Right renal pelvis (tissue), 4 donors: ENCODE measurements at regions not wholly inside any gene's neighbourhood (a gene's known extent, or its start where the extent isn't known, plus 50 kb on each side); places are given as distances from the start of the nearest gene placed in this dataset.

Source experiments
- DNase-seq, 4 donors: peaks; one replicate each; pipeline ENCODE4 v3.0.0-alpha.2; 2013; ENCODE audit warnings: low read depth in 4 of 4, low spot score in 3 of 4, missing footprints in 1 of 4

DNA sequence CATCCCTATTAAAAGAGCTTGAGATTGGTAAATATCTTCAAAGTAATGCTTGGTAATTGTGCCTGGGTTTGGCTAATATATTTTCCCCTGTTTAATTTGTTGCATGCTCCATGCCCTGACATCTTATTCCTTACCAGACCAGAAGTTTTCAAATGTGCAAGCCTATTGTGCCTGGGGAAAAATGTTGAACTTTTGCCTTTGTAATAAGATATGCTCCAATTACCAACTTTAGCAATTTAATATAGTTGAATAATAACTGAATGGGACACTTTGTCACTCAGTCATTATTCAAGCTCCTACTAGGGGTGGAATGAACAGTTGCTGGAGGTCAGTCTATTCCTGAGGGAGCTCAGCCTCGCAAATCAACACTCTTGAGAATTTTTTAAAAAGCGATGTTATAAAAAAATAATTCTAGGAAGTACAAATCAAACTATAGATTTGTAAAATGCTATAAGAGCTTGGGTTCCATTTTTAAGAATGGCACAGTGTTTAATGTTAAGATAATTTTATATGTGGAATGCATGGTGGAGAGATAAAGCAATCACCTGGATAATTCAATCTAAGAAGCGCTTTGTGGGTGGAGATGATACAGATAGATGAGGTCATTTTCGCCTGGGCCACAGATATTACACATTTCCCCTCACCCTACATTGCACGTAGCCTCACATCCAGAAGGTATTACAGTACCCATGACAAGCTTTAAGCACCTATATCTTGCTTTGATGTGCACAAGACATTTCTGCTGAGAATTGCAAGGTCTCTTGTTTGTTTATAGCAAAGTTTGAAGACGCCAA is 231.8 kb downstream of the PIK3R1 start:
- no peak for DNase-seq

DNA sequence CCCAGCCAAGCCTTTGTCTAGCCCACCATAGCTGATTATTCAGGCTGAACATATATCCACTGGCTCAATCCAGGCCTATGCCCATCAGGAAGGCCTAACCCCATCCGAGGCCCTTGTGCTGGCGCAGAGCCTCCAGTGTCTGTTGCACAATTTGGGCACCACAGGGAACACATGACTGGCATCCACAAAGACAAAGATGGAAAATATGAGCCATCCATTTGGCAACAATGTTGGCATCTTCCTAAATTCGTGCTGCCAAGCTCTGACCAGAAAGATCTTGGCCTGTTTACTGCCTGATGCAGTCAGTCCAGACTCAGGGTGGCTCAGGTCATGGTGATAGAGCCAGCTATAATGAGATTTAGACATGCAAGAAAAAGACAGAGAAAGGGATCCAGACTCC is 233.8 kb downstream of the PIK3R1 start:
- no peak for DNase-seq

DNA sequence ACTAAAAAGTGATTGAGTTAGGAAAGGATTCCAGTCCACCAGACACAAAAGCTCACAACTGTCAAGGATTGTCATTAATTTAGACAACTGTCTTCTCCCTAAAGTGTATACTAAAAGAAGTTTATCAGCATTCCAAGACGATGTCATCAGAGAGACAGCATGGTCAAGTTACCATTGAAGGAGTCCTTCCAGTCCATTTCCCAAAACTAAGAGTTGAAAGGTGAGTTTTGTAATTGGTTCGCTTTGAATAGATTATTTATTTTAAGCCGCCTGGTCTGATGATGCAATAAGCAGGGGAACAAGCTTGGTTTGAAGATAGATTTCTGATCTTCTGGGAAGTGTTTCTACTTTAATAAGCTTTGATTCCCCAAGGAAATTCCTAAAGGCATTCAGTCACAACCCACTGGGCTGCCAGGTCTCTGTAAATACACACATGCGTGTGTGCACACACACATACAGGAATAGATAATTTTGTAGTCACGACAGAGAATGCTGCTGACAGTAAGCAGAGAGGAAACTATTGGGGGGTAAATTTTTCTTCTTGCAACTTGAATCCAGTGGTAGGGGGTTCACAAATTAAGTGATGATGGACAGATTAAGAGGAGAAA is 234.8 kb downstream of the PIK3R1 start:
- no peak for DNase-seq

DNA sequence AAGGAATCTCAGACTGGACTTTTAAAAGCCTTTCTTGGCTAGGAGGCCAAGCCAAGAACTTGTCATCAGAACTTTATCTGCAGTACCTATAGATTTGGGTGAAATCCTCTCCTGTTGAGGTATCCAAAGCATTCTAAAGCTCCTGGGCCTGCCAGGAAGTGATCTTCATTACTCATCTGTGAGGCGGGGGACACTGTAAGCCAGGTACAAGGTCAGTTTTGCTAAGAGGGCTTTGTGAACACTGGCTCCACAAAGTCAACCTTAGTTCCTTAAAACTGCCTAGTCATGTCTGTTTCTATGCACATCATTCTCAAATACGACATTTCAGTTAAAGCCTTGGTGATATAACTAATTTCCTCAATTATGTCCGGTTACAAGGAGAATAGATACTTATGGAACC is 236.7 kb downstream of the PIK3R1 start:
- DNase-seq: no peak

DNA sequence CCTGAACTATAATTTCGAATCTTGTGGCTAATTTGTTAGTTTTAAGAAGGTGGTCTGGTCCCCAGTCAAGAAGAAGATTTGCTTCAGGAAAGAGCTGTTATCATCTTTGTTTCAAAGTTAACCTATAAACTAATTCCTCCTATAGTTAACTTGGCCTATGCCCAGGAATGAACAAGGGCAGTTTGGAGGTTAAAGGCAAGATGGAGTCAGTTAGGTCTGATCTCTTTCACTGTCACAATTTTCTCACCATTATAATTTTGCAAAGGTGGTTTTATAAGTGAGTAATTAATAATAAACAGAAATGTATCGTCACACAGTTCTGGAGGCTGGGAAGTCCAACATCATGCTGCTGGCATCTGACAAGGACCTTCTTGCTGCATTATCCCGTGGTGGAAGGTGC is 238.6 kb downstream of the PIK3R1 start:
- no peak for DNase-seq

DNA sequence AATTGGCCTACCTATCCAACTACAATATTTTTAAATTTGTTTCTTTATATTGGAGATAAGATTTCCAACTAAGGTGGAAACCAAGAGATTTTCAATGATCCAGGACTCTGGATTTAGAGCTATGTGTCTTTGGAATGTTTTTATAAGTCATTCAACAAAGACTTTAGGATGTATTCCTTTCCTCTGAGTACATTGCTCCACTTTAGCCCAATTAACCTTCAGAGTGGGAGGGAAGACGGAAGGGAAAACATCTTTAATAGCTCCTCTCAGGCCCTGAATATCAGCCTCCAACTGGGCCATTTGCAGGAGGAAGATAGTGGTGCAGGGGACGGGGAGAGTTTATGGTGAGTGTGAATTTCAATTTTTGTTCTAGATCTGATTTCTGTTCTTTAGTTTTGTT is 239.2 kb downstream of the PIK3R1 start:
- no peak for DNase-seq

DNA sequence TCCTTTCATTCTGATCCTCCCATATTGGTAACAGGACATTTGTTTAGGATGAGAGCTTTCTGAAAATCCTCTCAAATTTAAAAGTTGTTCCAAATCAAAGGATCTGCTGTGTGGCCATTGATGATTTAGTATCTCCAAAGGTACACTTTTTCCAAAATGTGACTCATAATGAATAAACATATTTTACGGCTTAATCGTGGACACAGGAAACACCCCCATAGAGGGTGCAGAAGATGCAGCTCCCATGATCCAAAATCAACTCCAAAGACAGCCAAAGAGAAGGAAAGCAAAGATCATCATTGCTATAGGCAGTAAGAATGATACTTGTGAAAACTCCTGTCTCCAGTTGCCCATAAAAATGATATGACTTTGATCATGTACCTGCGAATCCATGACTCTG is 239.7 kb downstream of the PIK3R1 start:
- DNase-seq: no peak

DNA sequence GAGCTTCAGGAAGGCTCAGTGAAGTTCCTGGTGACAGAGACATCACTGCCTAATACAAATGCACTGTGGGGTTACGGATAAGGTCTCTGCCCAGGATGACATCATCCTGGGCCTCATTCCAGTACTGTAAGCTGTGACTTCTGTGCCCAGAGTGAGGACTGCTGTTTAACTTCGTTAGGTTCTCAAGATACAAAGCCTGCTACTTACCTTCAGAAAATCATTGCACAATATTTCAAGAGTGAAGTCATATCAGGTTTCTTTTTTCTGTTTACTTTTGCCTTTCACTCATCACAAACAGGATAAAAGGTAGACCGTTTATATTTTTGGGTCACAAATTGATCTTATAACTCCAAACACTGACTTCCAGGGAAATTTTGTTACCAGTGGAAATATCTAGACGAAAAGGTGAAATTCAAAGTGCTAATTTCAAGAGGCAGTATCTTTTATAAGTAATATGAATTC is 241.2 kb downstream of the PIK3R1 start:
- DNase-seq: no peak

DNA sequence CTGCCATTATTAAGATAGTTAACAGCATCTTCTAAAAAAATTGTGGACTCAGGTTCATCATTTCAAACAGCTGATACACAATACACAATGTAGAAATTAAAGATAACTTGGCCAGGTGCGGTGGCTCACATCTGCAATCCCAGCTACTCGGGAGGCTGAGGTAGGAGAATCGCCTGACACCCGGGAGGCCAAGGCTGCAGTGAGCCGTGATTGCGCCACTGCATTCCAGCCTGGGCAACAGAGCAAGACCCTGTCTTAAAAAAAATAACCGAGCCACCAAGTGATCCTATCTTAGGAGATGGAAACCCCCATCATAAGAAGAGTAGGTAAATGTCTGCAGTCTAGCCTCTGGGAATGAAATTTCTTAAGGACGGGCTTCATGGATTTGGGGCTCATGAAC is 241.7 kb downstream of the PIK3R1 start:
- DNase-seq: no peak

DNA sequence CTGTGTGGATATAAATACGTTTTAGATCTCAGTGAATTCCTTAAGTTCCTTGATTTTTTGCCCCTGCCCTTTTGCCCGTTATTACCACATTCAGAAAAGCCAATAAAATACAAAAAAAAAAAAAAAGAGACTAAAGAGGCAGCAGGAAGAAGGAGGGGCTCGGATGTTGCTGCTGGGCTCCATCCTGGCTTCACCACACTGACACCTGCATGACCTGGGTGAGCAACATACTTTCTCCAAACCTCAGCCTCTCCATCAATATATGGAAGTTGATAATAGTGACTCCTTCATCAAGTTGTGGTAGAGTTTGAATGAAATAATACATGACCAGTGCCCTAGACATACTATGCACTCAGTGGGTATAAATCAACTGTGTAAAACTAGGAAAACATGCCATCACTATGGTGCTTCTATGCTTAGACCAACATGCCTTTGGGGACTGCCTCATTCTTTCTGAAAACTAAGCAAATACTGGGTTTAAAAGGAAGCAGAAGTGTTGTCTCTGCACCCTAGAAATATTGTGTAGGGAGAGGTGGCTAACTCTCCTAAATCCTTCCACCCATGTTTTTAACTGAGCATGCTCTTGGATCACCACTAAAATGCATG is 243.0 kb downstream of the PIK3R1 start:
- no peak for DNase-seq

DNA sequence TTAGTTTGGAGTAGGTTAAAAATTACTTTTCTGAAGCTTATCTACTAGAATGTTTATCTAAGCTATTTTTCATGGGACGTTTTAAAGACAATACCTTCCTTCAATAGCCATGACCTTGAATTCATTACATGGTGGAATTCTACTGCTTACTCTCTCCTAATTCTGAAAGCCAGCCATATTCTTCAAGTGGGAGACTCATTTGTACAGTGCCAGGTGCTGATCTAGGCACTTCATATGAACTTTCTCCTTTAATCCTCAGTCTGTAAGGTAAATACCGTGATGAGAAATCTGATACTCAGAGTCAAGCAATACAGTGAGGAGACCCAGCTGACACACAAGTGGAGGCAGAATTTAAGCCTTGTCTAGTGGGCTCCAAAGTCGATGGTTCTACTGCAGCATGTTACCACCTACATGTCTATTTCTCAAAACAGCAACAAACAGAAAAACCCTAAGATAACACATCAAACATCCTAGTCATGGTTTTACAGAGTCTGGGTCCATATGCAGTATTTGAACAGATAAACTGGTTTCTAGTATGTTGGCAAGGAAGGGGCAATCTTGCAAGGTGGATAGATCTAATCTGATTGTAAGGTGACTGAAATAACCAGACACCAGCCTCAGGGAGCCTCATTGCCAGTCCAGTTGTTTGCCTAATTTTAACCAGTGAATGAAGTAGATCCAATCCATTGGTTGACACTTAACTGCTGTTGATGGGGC is 243.7 kb downstream of the PIK3R1 start:
- DNase-seq: no peak

DNA sequence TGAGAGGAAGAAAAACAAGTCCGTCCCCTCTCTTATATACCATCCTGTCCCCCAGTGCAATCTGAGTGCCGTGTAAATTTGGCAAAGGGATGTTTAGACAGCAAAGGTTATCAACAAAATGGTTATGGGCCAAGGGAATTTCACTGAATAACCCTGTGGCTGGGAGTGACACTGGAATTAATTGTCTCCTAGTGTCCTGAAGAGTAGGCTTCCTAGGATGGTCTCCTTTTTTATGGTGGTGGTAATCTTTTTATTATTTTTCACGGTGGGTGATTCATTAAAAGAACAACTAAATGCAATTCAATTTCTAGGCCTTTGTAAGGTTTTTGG is 244.2 kb downstream of the PIK3R1 start:
- DNase-seq: no peak

DNA sequence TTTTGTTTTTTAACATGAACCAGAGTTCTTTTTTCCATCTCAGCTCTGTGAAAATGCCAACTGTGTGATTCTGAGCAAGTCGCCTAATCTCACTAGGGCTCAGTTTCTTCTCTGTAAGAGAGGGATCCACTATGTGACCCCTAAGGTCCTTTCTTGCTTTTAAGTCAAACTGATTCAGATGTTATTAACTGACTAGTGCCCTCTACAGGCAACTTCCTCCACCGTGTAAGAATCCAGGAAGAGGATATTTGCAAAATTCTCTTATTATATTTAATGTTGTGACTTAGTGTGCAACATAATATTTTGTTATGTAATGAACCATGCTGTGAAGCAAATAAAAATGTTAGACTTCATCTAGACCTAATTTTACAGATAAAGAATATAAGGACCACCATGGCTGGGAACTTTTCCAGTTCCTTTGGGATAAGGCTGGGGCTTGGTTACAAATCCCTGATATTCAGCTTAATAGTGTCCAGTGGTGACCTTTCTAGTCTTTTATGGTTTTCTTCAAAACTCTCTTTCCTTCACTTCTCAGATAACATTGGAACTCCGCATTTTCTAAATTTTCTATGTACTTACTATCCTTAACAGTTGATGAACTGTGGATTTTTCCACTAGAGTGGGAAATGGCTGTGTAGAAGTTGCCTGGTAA is 244.7 kb downstream of the PIK3R1 start:
- no peak for DNase-seq

DNA sequence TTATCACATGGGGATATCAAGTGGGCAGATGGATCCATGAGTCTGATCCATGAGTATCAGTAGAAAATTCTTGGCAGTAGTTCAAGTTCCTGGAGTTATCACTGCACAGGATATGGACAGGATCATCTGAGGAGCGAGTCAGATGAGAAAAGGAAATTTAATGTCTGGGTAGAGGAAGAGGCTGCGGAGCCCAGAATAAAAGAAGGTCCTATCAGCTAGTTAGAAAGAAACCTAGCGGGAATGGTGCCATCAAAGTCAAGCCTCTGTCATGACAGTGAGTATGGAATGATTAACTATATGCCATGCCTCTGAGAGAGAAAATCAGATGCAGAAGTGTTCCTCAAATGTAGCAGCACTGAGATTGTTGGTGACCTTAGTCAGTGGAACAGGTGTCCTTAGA is 248.1 kb downstream of the PIK3R1 start:
- no peak for DNase-seq

DNA sequence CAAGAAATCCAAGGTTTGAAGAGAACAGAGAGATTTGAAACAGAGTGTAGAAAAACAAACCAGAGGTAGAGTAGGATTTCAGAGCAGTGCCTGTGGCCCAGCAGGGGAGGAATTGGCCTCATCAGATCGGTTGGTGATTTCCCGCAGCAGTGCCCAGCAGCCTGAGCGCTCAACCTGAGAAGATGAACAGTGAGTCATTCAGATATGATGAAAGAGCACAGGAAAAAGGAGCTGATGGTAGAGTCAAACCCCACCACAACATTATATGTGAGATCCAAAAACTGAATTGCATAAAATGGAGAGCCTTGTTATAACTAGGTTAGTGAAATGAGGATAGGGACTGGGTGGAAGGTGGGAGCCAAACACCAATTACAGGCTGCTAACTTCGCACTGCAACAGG is 248.9 kb downstream of the PIK3R1 start:
- DNase-seq: no peak

DNA sequence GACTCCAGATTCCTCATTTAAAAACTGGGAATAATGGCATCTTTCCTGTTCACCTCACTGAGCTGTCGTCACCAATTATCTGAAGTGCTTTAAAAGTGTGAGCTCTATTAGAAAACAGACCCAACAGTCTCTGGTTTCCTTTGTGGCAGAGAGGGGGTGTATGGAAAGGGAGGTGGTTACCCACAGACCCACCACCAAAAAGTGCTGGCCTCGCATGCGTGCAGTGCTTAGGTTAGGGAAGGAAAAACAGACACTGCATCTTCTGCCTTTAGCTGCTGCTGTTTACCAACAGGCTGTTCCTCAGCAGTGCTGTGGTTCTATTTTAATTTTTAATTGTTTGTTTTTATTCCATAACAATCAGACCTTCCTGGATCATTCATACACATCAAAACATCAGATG is 249.6 kb downstream of the PIK3R1 start:
- DNase-seq: no peak

DNA sequence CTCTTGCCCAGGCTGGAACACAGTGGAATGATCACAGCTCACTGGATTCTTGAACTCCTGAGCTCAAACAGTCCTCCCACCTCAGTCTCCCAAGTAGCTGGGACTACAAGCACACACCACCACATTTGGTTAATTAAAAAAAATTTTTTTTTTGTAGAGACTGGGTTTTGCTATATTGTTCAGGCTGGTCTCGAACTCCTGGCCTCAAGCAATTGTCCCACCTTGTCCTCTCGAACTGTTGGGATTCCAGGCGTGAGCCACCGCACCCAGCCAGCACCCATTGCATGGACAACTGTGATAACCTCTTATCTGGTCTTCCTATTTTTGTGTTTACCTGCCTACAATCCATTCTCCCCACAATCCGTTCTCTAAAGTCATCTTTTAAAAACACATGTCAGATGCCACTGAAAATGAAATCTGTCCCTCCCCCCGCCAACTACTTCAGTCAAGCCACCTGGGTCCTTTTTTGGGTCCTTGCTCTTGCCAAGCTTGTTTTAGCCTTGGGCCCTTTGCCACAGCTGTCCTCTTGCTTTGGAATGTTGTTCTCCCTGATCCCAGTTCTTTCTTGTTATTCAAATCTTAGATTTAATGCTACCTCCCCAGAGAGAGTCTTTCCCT is 250.5 kb downstream of the PIK3R1 start:
- DNase-seq: no peak

DNA sequence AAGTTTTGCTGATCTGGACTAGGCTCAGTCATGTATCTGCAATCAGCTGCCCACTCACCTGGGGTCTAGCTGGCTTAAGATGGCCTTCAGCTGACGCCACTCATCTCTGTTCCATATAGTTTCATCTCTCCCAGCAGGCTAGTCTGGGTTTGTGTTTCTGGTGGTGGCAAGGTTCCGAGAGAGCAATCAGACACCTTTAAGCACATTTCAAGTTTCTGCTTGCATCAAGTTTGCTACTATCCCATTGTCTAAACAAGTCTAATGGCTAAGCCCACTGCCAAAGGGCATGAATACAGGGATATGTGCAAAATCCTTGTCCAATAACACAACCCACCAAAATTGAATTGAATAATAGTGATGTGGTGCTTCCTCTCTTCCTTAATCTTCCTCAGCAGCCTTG is 251.7 kb downstream of the PIK3R1 start:
- no peak for DNase-seq

DNA sequence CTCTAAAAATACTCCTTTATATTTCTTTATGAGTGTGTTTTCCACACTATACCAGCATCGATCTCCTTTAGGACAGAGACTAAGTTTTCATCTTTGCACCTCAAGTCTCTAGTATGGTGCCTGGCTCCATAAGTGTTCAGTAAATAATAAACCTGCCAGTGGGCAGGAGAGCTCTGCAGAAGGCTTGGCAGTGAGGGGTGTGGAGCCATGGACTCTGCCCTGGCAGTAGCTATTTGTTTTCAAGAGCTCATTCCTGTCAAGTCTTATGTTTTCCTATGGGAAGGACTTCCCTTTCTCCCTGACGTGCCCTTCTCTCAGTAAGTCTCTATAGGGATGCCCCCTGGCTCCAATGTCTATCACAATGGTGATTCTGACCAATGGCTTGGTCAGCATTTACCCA is 252.2 kb downstream of the PIK3R1 start:
- no peak for DNase-seq

DNA sequence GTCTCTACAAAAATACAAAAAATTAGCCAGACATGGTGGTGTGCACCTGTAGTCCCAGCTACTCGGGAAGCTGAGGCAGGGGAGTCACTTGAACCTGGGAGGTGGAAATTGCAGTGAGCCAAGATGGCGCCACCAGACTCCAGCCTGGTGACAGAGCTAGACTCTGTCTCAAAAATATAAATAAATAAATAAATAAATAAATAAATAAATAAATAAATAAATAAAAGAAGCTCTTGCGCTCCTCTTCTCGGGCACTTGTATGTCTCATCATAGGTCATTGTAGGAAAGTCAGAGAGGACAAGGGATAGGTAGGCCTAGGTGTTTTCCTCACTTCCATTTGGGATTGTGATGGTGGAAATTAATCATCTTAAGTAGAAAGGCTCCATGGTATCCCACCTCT is 252.8 kb downstream of the PIK3R1 start:
- DNase-seq: no peak
